NCI-H1436 treated with DMSO at 0.1 percent for 48 hours (cell line): ENCODE measurements at regions not wholly inside any gene's neighbourhood (a gene's known extent, or its start where the extent isn't known, plus 50 kb on each side); places are given as distances from the start of the nearest gene placed in this dataset.
"Not testable (repeated sequence)": the region's sequence is repeated elsewhere in the genome, so short reads cannot be mapped to it uniquely, and the experiment has no call there.

Source experiments
- DNase-seq: peaks from one replicate; lab custom pipeline; 2025; lab: John Stamatoyannopoulos, UW

DNA sequence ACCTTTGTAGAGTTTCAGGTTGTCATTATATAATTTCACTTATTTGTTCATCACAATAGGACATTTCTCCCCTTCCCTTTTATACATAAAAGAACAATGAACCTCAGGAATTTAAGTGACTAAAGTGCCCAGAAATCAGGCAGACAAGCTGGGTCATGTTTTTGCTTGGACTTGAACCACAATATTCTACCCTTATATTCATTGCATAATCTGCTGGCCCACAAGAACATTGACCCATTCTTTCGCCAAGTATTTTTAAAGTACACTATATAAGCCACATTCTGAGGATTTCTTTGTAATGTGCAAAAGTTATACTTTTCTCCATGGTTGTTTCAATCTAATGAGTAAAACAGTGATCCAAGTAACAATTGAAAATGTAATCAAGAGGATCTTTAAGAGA is 637.5 kb upstream of the SLIT2 start:
- no peak for DNase-seq

DNA sequence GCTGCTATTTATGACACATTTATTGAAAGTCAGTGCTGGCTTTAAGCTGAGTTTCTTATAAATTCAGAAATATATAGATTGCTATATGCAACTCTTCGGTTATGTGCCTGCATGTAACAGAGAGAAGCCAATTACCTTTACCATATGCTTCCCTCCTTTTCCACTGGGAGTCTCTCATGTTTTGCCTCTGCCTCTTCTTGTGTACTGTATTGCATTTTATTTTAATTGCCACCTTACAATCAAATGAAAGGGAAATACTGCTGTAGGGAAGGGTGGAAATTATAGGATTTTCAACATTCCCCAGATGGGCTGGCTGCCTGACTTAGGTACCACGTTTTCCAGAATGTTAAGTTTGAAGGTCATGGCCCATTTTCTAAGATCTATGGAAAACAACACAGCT is 655.4 kb upstream of the SLIT2 start:
- no peak for DNase-seq

DNA sequence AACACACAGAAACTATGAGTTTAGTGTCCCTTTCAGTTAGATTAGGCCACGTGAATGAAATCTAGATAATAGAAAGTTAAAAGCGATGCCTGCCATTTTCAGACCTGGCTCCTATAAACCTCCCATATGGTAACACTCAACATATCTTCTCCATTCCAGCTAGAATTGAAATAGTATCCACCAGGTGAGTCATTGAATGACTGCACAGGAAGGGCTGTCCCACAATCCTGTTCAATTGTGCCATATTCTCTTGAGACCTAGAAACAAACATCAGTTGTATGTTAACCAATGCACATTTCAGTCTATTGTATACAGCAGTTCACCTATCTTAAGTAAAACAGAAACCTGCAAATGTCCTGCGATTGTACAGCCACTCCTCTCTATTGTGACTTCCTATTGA is 659.3 kb upstream of the SLIT2 start:
- no peak for DNase-seq

DNA sequence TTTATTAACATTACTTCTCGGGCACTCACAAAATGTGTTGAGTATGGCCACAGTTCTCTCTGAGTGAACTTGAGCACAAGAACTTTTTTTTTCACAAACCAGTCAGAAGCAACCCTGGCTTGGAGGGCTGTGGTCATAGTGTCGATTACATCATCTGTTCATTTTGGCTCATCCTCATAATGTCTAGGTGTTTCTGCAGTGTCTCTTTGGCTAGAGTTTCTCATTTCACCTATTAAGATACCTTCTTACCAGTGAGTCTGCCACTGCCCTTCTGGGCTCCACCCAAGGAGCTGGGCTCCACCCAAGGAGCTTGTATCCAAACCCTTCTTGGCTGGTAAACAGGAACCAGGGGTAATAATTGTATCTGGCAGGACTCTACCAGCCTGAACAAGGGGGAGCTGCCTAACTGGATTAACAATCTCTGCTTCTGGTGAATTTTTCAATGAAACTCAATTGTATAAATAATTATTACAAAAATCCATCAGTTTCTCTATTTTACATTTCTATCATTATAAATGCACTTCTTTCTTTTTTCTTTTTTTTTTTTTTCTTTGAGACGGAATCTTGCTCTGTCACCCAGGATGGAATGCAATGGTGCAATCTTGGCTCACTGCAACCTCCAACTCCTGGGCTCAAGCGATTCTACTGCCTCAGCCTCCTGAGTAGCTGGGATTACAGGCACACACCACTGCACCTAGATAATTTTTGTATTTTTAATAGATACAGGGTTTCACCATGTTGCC is 667.7 kb upstream of the SLIT2 start:
- no peak for DNase-seq

DNA sequence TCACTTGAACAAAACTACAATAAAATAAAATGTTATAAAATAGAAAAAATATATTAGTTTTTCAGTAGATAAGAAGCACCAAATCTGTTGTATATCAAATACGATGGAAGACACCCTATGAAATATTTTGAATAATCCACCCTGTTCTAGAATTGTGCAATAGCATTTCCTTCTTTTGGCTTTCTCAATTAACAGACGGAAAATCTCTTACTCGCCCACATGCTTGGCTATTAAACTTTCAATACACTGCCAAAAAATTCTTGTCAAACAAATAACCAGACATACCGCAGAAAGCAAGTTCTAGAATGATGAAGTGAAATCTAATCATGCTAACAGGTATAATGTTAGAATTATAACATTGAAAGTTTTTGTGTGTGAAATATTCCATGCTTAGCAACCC is 671.6 kb upstream of the SLIT2 start:
- DNase-seq, result no peak

DNA sequence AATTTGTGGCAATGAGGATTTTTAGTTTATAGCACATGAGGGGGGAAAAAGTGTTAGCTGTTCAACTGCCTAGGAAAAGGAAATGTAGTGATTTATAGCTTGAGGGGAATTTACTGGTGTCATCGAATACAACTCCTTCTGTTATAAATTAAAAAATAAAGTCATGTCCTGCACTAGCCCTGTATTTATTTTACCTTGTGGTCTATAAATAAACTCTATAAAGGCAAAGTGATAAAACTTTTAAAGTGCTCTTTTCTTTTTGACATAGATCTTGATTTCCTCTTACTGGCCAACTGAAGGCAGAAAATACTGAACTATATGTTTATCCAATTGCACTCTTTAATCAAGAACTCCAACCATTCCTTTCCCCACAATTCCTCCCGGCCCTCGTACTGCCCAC is 672.1 kb upstream of the SLIT2 start:
- DNase-seq, result no peak

DNA sequence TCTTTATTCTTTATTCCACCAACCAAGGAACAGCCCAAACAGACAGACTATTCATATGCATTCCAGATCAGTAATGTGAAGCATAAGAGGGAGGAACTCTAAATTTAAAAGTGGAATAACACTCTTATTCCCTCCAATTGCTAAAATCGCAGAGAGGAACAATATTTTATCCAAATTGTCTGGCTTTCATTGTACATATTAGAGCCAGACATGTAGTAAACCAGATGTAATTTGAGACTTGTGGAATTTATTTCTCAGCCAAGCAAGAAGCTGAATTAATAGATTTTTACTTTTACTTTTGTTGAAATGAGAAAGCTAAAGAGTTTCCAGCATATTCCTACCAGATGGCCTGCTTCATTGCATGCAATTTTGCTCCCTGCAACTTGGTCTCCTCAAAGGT is 674.6 kb upstream of the SLIT2 start:
- no peak for DNase-seq

DNA sequence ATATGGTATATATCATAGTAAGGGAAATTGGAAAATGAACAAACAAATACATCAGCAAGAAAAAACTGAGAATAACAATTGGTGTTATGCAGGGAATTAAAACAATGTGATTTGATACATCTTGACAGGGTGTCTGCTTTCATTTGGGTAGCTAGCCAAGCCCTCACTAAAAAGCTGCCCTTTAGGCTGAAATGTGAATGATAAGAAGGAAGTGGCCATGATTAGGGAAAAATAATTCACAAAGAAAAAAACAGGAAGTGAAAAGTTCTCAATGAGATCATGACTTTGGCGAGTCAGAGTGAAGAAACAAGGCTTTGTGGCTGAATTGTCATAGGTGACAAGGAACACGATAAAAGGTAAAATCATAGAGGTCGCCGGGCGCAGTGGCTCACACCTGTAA is 675.8 kb upstream of the SLIT2 start:
- DNase-seq, result no peak

DNA sequence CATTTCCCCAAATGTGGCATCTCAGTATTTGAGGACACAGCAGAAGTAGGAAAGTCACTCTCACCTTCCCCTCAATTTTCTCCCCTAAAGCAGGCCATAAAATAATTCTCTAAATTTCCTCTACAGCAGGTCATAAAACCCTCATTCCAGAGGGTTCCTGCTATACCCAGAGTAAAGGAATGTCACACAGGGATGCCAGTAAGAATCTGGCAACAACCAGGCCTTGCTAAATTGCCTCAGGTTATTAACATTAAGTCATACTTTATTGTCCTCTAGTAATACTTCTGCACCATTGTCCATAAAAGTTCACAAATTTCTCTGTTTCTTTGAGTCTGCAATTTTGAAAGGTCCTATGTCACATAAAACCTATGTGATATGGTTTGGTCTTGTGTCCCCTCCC is 685.7 kb upstream of the SLIT2 start:
- DNase-seq, result no peak

DNA sequence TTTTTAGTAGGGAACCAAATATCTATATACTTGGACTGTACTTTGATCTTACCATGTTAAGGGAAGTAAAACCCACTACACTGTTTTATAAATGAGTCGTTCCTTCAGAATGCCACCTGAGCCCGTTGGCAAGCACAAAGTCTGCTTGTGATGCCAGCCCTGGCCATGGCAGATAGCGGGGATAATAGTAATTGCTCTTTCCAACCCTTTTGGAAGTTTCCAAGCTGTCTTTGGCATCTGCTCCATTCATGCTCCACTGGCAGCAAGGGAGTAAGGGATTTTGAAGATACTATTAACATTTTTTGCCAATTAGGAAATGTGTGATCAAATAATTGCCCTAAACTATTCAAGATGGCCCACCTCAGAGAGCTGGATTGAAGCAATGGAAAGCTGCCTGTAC is 689.2 kb upstream of the SLIT2 start:
- no peak for DNase-seq

DNA sequence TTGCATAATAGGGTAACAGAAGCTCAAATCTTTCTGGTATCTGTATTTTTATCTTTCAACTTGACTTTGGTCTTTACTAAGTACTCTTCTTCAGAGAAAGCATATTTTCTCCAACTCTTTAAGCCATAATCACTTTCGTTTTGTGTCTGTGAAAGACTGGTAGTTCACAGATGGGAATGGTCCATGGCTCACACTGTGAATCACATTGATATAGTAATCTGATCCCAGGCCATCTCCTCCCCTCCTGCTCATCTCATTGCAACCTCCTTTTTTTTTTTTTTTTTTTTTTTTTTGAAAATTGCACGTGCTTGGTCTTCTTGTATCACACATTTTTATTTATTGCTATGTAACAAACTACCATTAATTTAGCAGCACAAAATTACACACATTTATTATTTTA is 694.5 kb upstream of the SLIT2 start:
- DNase-seq, result no peak

DNA sequence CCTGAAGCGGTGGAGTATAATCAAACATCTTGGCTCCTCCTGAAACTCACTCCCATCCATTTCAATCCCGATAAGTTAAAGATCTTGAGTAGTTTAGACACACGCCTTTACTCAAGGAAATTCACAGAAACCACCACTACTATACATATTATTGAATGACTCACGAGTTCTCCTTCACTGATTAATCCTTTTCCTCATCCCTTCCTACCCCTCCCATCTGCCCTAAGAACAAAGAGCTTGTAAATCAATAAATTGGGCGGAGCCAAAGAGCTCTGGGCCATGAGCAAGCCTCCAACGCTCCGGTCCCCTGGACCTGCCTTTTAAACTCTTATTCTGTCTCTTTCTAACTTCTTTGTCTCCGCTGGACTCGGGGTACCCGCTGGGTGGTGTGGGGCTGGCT is 695.4 kb upstream of the SLIT2 start:
- not testable (repeated sequence) for DNase-seq

DNA sequence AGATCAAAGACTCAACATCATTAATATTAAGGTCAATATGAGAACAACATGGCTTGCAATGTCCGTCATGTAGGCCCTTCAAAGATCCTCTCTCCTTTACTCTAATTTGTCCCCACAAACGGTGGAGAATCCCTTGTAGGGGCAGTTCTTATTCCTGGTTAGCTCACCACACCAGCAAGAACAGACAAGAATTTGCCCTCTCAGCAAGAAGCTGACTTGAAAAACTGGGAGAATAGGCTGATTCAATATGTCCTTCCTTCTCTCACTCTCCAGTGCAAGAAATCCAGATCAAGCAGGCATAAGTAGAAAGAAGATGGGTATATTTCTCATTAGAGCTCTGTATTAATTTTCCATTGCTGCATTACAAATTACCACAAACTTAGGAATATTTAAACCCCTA is 704.2 kb upstream of the SLIT2 start:
- DNase-seq, result no peak

DNA sequence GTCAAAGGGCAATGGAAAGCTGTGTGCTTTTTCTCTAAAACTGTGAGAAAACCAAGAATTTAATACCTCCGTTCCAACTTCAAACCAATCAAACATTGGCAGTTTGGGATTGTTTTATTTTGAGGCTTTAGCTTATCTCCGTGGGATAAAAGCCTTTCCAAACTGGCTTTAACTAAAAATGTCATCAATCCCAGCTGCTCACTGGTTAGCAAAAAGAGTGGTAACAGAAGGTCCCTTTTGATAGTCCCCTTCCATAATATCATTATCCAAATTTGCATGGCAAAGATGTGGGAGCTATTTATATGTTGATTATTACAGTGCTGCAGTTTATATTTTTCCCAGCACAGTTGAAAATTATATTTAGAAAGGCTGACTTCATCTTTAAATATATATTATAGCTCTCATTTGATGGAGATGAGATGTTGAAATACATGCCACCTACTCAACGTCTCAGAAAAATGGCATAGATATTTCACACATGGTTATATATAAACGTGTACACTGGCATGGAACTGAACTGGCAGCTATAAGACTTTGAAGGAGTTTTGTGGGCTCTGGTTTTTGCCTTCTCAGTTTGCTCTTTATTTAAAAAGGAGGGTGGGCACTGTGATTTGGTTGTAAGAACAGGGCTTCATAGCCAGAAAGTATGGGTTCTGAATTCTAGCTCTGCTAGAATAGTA is 707.1 kb upstream of the SLIT2 start:
- no peak for DNase-seq

DNA sequence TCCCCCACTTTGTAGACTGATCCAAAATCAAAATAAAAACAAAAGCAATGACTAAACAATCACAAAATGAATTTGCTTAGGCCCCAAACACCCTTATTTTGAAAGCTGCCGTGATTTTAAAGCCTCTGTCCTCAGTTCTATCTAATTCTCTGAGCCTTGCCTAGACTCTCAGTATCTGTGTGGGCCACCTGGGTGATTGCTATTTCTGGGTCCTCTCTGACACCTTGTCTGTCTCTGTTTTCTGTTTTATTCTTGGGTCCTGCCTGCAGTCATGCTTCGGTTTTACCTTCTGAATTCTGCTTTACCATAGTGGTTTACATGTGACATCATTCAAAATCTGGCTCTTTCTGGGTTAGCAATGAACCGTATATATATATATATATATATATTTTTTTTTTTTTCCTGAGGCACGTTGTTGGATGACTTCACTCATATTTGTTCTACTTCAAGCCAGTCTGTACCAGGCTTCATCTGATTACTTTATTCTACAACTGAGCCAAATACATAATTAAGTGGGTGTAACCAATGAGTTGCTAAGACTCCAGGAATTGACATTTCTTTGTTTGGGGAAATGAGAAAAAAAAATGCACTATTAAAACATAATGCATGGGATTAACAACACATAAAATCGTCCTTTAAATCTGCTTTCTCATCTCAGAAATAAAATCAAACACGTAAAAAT is 710.7 kb upstream of the SLIT2 start:
- DNase-seq, result no peak

DNA sequence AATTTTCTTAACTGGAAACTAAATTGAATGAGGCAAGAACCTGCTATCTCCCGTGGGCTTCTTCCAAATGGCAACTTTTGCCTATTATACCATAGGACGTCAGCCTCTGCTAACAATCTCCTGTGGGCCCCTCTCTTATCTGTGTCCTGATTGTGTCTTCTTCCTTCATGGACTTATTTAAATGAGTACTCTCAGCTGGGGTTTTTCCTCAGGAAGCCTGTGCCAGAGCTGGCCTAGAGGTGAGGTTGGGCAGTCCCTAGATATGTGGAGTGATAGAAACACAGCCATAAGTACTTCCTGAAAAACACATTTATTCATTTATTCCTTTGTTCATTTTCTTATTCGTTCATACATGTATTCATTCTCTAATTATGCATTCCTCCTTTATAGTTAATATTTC is 712.5 kb upstream of the SLIT2 start:
- no peak for DNase-seq

DNA sequence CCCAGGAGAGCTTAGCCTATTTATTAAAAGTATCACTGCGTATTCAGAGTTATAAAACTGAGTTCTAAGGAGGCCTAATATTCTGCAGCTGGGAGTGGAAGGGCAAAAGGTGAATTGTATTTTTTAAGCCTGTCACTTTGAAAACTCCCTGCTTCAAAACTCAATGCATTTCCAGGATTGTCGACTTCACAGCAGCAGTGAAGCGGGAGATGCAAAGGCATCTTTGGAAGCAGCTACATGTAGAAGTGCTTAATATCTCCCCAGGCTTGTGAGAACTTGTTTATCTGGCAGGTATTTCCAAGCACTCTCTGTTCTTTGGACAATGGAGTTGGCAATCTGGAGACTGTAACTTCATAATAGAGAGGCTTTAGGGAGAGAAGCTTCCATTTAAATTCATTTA is 717.5 kb upstream of the SLIT2 start:
- no peak for DNase-seq

DNA sequence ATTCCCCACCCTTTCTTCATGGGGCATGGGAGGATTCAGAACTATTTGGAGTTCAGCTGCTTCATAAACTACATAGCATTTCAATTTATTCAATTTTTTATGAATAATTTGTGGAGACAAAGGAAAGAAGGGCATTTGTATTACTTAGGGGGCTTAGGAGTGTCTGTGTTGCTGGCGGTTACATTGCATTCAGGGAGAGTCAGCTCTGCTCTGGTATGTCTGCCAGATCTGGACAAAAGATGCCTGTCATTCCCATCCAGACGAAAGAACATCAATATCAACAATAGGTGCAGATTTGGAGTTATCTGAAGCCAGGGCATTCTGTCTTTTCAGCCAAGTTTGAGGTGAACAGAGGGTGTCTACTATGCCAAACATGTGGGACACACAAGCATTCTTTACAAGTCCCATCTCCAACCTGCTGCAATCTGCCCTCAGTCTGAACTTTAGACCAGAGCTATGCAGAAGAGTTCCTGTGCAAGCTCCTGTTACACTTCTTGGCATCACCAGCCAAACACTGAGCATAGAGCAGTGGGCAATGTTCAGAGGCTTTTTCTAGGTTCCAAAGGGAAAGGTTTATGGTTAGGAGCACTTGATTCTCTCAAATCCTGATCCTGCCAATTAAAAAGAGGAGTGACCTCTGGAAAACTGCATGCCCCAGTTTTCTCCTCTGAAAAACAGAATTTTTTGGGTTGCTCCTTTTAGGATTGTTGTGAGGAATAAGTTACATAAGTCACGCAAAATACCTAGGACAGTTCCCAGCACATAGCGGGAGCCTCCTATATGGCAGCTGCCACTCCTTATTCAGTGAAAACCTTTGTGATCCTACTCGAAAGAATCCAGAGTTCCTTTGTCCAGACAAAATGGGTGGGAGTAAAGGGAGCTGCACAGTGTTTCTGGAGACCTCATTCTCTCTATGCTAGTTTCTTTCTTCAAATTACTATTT is 719.5 kb upstream of the SLIT2 start:
- no peak for DNase-seq

DNA sequence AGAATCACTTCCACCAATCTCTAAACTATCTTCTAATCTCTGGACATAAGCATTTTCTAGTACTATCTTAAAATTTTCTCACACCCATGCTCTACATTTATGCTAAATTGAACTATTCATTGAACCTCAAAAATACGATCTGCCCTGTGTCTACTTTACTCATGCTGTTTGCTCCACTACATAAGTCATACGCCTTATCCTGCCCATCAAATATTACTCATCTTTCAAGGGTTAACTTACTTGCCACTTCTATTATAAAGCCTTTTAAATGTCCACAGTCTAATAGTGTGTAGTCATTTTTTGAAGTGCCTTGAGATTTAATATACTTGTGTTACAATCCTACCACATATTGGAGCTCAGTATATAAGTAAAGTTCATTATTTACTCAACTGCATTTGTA is 727.7 kb upstream of the SLIT2 start:
- no peak for DNase-seq

DNA sequence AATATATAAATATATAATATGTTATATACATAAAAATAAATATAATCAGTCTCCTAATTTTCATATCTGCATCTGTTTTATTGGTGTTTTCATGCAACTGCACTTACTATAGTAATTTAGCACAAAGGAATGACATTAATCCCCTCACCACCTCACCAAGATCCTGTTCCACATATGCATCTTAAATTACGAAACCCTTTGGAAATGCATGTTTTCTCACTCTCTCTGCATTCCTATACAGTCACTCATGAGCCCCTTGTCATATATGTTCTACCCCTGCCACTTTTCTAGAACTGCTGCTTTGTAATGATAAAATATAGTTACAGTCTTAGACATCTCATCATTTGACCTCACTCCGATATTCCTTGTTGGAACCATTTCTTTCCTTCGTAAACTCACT is 728.7 kb upstream of the SLIT2 start:
- DNase-seq, result no peak

DNA sequence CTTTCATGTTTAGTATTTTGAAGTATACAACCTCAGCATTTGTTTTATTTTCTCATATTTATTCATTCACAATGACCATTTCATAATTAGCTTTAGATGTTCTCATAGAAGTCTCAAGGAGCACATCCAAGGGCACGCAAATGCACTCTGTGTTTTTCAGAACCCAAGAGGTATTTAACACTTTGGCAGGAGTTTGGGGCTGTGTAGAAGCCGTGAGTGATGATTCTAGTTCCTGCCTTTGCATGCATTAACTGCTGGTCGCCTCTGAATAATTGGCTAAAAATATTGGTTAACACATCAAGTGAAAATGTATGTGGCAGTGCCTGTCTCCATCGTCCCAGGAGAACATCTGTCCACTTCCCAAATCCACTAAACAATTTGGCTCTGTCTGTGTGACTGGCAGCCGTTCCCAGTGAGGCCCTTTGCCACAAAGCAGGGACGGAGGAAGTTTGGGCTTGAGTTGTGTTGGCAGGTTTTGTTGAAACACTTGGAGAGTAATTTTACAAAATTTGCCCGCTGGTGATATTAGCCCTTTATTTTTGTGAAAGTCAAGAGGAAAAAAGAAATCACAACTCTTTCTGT is 730.7 kb upstream of the SLIT2 start:
- DNase-seq, result no peak
